ENCODE measurements at regions not wholly inside any gene's neighbourhood (a gene's known extent, or its start where the extent isn't known, plus 50 kb on each side); places are given as distances from the start of the nearest gene placed in this dataset.

- no peak for FAIRE-seq
- DNase-seq (ENCODE audit: low read depth, low spot score) = no peak
- ChIA-PET POLR2A (no interaction called here), CTCF (interaction anchor here (0.9 kb wide), 1 partner anchor 163 kb away, joined by 3 read pairs; no protein-coding TSS in a partner anchor)
- Histone ChIP-seq H3K9me3 (replicated peaks; ENCODE audit: control insufficient read depth, insufficient read depth, low read length) (no peaks in the 10 kb centered on the region), H4K20me1 (replicated peaks; ENCODE audit: control insufficient read depth, extremely low read depth, insufficient read depth, low read length) (no peaks in the 10 kb centered on the region), H3K4me1 (ENCODE audit: control insufficient read depth, extremely low read depth, insufficient read depth, low read length) (no peaks in the 10 kb centered on the region), H3K9ac (replicated peaks; ENCODE audit: extremely low read depth, insufficient read depth, low read length) (no peak overlapping the region), H3K79me2 (ENCODE audit: control insufficient read depth, insufficient read depth, low read length) (no peaks in the 10 kb centered on the region), H3K36me3 (ENCODE audit: control insufficient read depth in 2 of 2, extremely low read depth in 1 of 2, insufficient read depth in 2 of 2, low read length in 2 of 2) (no peaks in the 10 kb centered on the region), H3K27me3 (ENCODE audit: control insufficient read depth in 2 of 2, insufficient read depth in 2 of 2, low read length in 2 of 2) (no peaks in the 10 kb centered on the region), H3K4me2 (ENCODE audit: insufficient read depth, low read length) (no peak overlapping the region), H3K27ac (ENCODE audit: insufficient read depth, low read depth, low read length) (no peak overlapping the region), H3K4me3 (replicated peaks in 1 of 3; ENCODE audit: insufficient read depth in 1 of 3, low read depth in 1 of 3, low read length in 3 of 3) (no peak overlapping the region), H2AFZ (ENCODE audit: low read depth, low read length) (no peak overlapping the region), H3K9me1 (replicated peaks; ENCODE audit: control insufficient read depth, extremely low read depth, insufficient read depth, low read length) (no peaks in the 10 kb centered on the region)
- TF ChIP-seq GATA2 (IDR thresholded peaks at IDR 0.05; ENCODE audit: insufficient read depth, insufficient read length, low read depth, low read length) (no peak), MAX (IDR thresholded peaks at IDR 0.05; ENCODE audit: insufficient read depth, insufficient read length) (no peak), FOS (IDR thresholded peaks at IDR 0.05; ENCODE audit: borderline replicate concordance, insufficient read depth, low read length) (no peak), JUN (IDR thresholded peaks at IDR 0.05; ENCODE audit: borderline replicate concordance, insufficient read depth, insufficient read length, low read depth) (no peak), POLR2A (IDR thresholded peaks at IDR 0.05; ENCODE audit: low read depth, low read length) (no peak), CTCF (IDR thresholded peaks at IDR 0.05; ENCODE audit: extremely low read depth in 1 of 2, insufficient read depth in 1 of 2, low read depth in 1 of 2, low read length in 2 of 2) (no peak), EZH2 (IDR thresholded peaks at IDR 0.05; ENCODE audit: borderline replicate concordance, low read depth, low read length, severe bottlenecking) (no peak), MYC (IDR thresholded peaks at IDR 0.05; ENCODE audit: low read depth, low read length) (no peak), POLR2AphosphoS5 (IDR thresholded peaks at IDR 0.05; ENCODE audit: insufficient read depth, low read depth, low read length) (no peak)
- intact Hi-C loops (cut with micrococcal nuclease) (loop anchor here (5.0 kb wide), 1 partner anchor 107 kb away; no protein-coding TSS in a partner anchor), dilution Hi-C loops (cut with MboI; ENCODE audit: extremely low pct_ligation_motif_present, low sequenced_read_pairs) (no loop called here)
- BruUV-seq (replicated peaks) = no TSS peak
Measured at GRCh38 chr5:112014783-112015395, 257.9 kb upstream of the NREP start.
